WI38 (cell line): ENCODE measurements at regions not wholly inside any gene's neighbourhood (a gene's known extent, or its start where the extent isn't known, plus 50 kb on each side); places are given as distances from the start of the nearest gene placed in this dataset.

Experiments
- H3K4me3 ChIP-seq: 2 replicates; pipeline ENCODE4 v1.5.1; 2011; ENCODE audit warnings: low read depth, mild to moderate bottlenecking, control low read depth, low read length
- CTCF ChIP-seq: IDR thresholded peaks from 2 replicates; pipeline ENCODE4 v1.5.1; 2012; ENCODE audit warnings: low read depth, mild to moderate bottlenecking, control low read depth, low read length

- no peak for TF ChIP-seq CTCF
- H3K4me3 ChIP-seq, result no peak overlapping the region
These were observed 88.6 kb upstream of the PLXNA2 start for GRCh38 chr1:208332774-208333126.

GRCh38 chr1:208333676-208334075 is 89.5 kb upstream of the PLXNA2 start:
- no peak overlapping the region for H3K4me3 ChIP-seq
- TF ChIP-seq CTCF, result no peak

- no peak for TF ChIP-seq CTCF
- no peak overlapping the region for H3K4me3 ChIP-seq
These were observed 91.4 kb upstream of the PLXNA2 start for GRCh38 chr1:208335371-208336136.

GRCh38 chr1:208336137-208336518 is 91.9 kb upstream of the PLXNA2 start:
- no peak for TF ChIP-seq CTCF
- no peak overlapping the region for H3K4me3 ChIP-seq

- no peak for TF ChIP-seq CTCF
- H3K4me3 ChIP-seq, result no peak overlapping the region
These were observed 95.7 kb upstream of the PLXNA2 start for GRCh38 chr1:208339911-208340310.

- H3K4me3 ChIP-seq, result no peak overlapping the region
- TF ChIP-seq CTCF, result no peak
These were observed 99.0 kb upstream of the PLXNA2 start for GRCh38 chr1:208343226-208343625.

- TF ChIP-seq CTCF, result no peak
These were observed 100.1 kb upstream of the PLXNA2 start for GRCh38 chr1:208344202-208344857.

More at GRCh38 chr1:208344202-208344857, 100.1 kb upstream of the PLXNA2 start:
- no peak overlapping the region for H3K4me3 ChIP-seq
